WTC11 (cell line): ENCODE measurements at regions not wholly inside any gene's neighbourhood (a gene's known extent, or its start where the extent isn't known, plus 50 kb on each side); places are given as distances from the start of the nearest gene placed in this dataset.

ENCODE experiments used
- ATAC-seq: fragments of 200-7000 bp; cut with Tn5 transposase; 2 replicates; pipeline ENCODE4 v1.10.0; 2021; ENCODE audit warnings: mild to moderate bottlenecking, moderate library complexity
- CTCF ChIA-PET: fragments of 300-600 bp; sonication (Branson Sonifier 250); formaldehyde crosslinking; loops from one replicate; lab custom pipeline; 2021; ENCODE audit warnings: antibody characterized with exemption; lab: Charles Lee
- POLR2A ChIA-PET: fragments of 350-600 bp; sonication (Branson Sonifier 250); formaldehyde crosslinking; loops from one replicate; lab custom pipeline; 2021; ENCODE audit warnings: antibody characterized with exemption; lab: Charles Lee
- DNase-seq: peaks from one replicate; pipeline ENCODE4 v3.0.0; 2021; ENCODE audit warnings: low spot score
- H3K27ac Mint-ChIP-seq: 2 replicates; pipeline ENCODE4 v1.8.0; 2021; ENCODE audit warnings: mixed read lengths
- H3K27me3 Mint-ChIP-seq: 2 replicates; pipeline ENCODE4 v1.8.0; 2021; ENCODE audit warnings: low read depth, mild to moderate bottlenecking, moderate library complexity, mixed read lengths
- H3K36me3 Mint-ChIP-seq: 2 replicates; pipeline ENCODE4 v1.8.0; 2021; ENCODE audit warnings: mixed read lengths
- H3K4me1 Mint-ChIP-seq: 2 replicates; pipeline ENCODE4 v1.8.0; 2022; ENCODE audit warnings: mixed read lengths
- H3K4me3 Mint-ChIP-seq: 2 replicates; pipeline ENCODE4 v1.8.0; 2021; ENCODE audit warnings: mild to moderate bottlenecking, moderate library complexity, mixed read lengths
- H3K9me3 Mint-ChIP-seq: 2 replicates; pipeline ENCODE4 v1.8.0; 2021; ENCODE audit warnings: mixed read lengths
- ATF1 ChIP-seq: sonication (generic); formaldehyde crosslinking; IDR thresholded peaks from 2 replicates; pipeline ENCODE4 v1.8.1; 2023; ENCODE audit warnings: mild to moderate bottlenecking, moderate library complexity, missing genetic modification reagents
- ATF6 ChIP-seq: sonication (generic); formaldehyde crosslinking; IDR thresholded peaks from 2 replicates; pipeline ENCODE4 v1.8.1; 2023; ENCODE audit warnings: mild to moderate bottlenecking, missing genetic modification reagents
- ESRRA ChIP-seq: sonication (generic); formaldehyde crosslinking; IDR thresholded peaks from 2 replicates; pipeline ENCODE4 v1.8.1; 2022; ENCODE audit warnings: mild to moderate bottlenecking, missing genetic modification reagents, borderline replicate concordance
- FOXJ3 ChIP-seq: sonication (generic); formaldehyde crosslinking; IDR thresholded peaks from 2 replicates; pipeline ENCODE4 v1.9.0; 2021; ENCODE audit warnings: missing genetic modification reagents, mild to moderate bottlenecking, borderline replicate concordance
- FOXP1 ChIP-seq: sonication (generic); formaldehyde crosslinking; IDR thresholded peaks from 2 replicates; pipeline ENCODE4 v1.8.0; 2022; ENCODE audit warnings: missing genetic modification reagents, mild to moderate bottlenecking, moderate library complexity, borderline replicate concordance
- FOXP4 ChIP-seq: sonication (generic); formaldehyde crosslinking; IDR thresholded peaks from 2 replicates; pipeline ENCODE4 v1.8.0; 2022; ENCODE audit warnings: mild to moderate bottlenecking, missing genetic modification reagents
- GRHL2 ChIP-seq: fragments of 250-450 bp; sonication (Bioruptor Pico); IDR thresholded peaks from 2 replicates; pipeline ENCODE4 v1.8.0; 2022; ENCODE audit warnings: mild to moderate bottlenecking, moderate library complexity; ENCODE audit not compliant: insufficient replicate concordance, severe bottlenecking
- HMGA2 ChIP-seq: fragments of 250-450 bp; sonication (Bioruptor Pico); IDR thresholded peaks from 2 replicates; pipeline ENCODE4 v1.4.0; 2021; ENCODE audit warnings: mild to moderate bottlenecking, moderate library complexity
- IRF2 ChIP-seq: sonication (generic); formaldehyde crosslinking; IDR thresholded peaks from 2 replicates; pipeline ENCODE4 v1.8.0; 2022; ENCODE audit warnings: low read depth, missing genetic modification reagents, borderline replicate concordance
- MYBL2 ChIP-seq: sonication (generic); formaldehyde crosslinking; IDR thresholded peaks from 2 replicates; pipeline ENCODE4 v1.8.1; 2023; ENCODE audit warnings: mild to moderate bottlenecking, moderate library complexity, missing genetic modification reagents
- NFATC4 ChIP-seq: fragments of 250-450 bp; sonication (Bioruptor Pico); IDR thresholded peaks from 2 replicates; pipeline ENCODE4 v1.9.0; 2021; ENCODE audit warnings: mild to moderate bottlenecking
- OVOL2 ChIP-seq: fragments of 250-450 bp; sonication (Bioruptor Pico); IDR thresholded peaks from 2 replicates; pipeline ENCODE4 v1.9.0; 2021; ENCODE audit warnings: mild to moderate bottlenecking, borderline replicate concordance
- RORB ChIP-seq: fragments of 250-450 bp; sonication (Bioruptor Pico); IDR thresholded peaks from 2 replicates; pipeline ENCODE4 v1.9.0; 2021; ENCODE audit warnings: mild to moderate bottlenecking
- SMAD3 ChIP-seq: sonication (generic); formaldehyde crosslinking; IDR thresholded peaks from 2 replicates; pipeline ENCODE4 v1.8.0; 2022; ENCODE audit warnings: missing genetic modification reagents, mild to moderate bottlenecking, borderline replicate concordance
- SMAD4 ChIP-seq: sonication (generic); formaldehyde crosslinking; IDR thresholded peaks from 2 replicates; pipeline ENCODE4 v1.8.0; 2022; ENCODE audit warnings: mild to moderate bottlenecking, missing genetic modification reagents
- SOX15 ChIP-seq: fragments of 250-450 bp; sonication (Bioruptor Pico); IDR thresholded peaks from 2 replicates; pipeline ENCODE4 v1.9.0; 2021; ENCODE audit warnings: mild to moderate bottlenecking
- USF2 ChIP-seq: sonication (generic); formaldehyde crosslinking; IDR thresholded peaks from 2 replicates; pipeline ENCODE4 v1.8.1; 2023; ENCODE audit warnings: mild to moderate bottlenecking, missing genetic modification reagents, moderate library complexity
- ZNF121 ChIP-seq: sonication (generic); formaldehyde crosslinking; IDR thresholded peaks from 2 replicates; pipeline ENCODE4 v1.8.0; 2023; ENCODE audit warnings: missing genetic modification reagents
- ZNF219 ChIP-seq: sonication (generic); formaldehyde crosslinking; IDR thresholded peaks from 2 replicates; pipeline ENCODE4 v1.8.0; 2023; ENCODE audit warnings: missing genetic modification reagents, mild to moderate bottlenecking, borderline replicate concordance
- ZNF263 ChIP-seq: sonication (generic); formaldehyde crosslinking; IDR thresholded peaks from 2 replicates; pipeline ENCODE4 v1.8.1; 2022; ENCODE audit warnings: low read depth, mild to moderate bottlenecking, moderate library complexity, missing genetic modification reagents
- ZNF396 ChIP-seq: fragments of 250-450 bp; sonication (Bioruptor Pico); IDR thresholded peaks from 2 replicates; pipeline ENCODE4 v1.8.0; 2021; ENCODE audit warnings: mild to moderate bottlenecking, moderate library complexity, borderline replicate concordance
- ZNF512 ChIP-seq: sonication (generic); formaldehyde crosslinking; IDR thresholded peaks from 2 replicates; pipeline ENCODE4 v1.8.1; 2022; ENCODE audit warnings: missing genetic modification reagents, borderline replicate concordance
- ZSCAN18 ChIP-seq: fragments of 250-450 bp; sonication (Bioruptor Pico); IDR thresholded peaks from 2 replicates; pipeline ENCODE4 v2.1.2; 2022; ENCODE audit warnings: mild to moderate bottlenecking, moderate library complexity

- no peaks in the 10 kb centered on the region for H3K27me3 Mint-ChIP-seq
- no peaks in the 10 kb centered on the region for H3K4me1 Mint-ChIP-seq
- ATAC-seq: no peak
- H3K36me3 Mint-ChIP-seq: no peaks in the 10 kb centered on the region
- no peak overlapping the region for H3K27ac Mint-ChIP-seq
- TF ChIP-seq NFATC4 (CRISPR knock-in tag) (no peak), FOXP4 (CRISPR knock-in tag) (no peak), ZNF512 (no peak), SMAD4 (CRISPR knock-in tag) (no peak), SMAD3 (CRISPR knock-in tag) (no peak), SOX15 (no peak), ZNF219 (CRISPR knock-in tag) (no peak), ATF6 (CRISPR knock-in tag) (no peak)
- ChIA-PET POLR2A (no interaction called here), CTCF (no interaction called here)
- H3K9me3 Mint-ChIP-seq: no peaks in the 10 kb centered on the region
- no peak overlapping the region for H3K4me3 Mint-ChIP-seq
- DNase-seq: no peak
These were observed 211.9 kb downstream of the DCAF12L2 start for GRCh38 chrX:125954236-125954635.

- no peak overlapping the region for H3K27ac Mint-ChIP-seq
- H3K4me3 Mint-ChIP-seq: no peak overlapping the region
- POLR2A ChIA-PET: no interaction called here
- H3K27me3 Mint-ChIP-seq: no peaks in the 10 kb centered on the region
- no peaks in the 10 kb centered on the region for H3K9me3 Mint-ChIP-seq
- no peak for ATAC-seq
- TF ChIP-seq ESRRA (no peak), ZSCAN18 (no peak), RORB (CRISPR knock-in tag) (no peak)
- TF ChIP-seq, all 79 proteins: peak for 0
- Mint-ChIP-seq H3K36me3 (no peaks in the 10 kb centered on the region), H3K4me1 (no peaks in the 10 kb centered on the region)
- DNase-seq: no peak
- CTCF ChIA-PET: no interaction called here
These were observed 188.2 kb downstream of the DCAF12L2 start for GRCh38 chrX:125977851-125978250.

- ChIA-PET POLR2A (no interaction called here), CTCF (interaction anchor here (0.7 to 1.1 kb wide), 2 partner anchors 47 to 140 kb away, joined by 3 to 5 read pairs; no protein-coding TSS in a partner anchor)
- DNase-seq (no peak), ATAC-seq (peak; percentile 65)
- H3K27me3 Mint-ChIP-seq: no peaks in the 10 kb centered on the region
- no peaks in the 10 kb centered on the region for H3K36me3 Mint-ChIP-seq
- H3K27ac Mint-ChIP-seq: no peak overlapping the region
- H3K4me3 Mint-ChIP-seq: no peak overlapping the region
- peaks cover 6% of the 10 kb centered on the region for H3K4me1 Mint-ChIP-seq
- H3K9me3 Mint-ChIP-seq: no peaks in the 10 kb centered on the region
- TF ChIP-seq MYBL2 (CRISPR knock-in tag) (no peak), ZNF263 (CRISPR knock-in tag) (no peak), HMGA2 (CRISPR knock-in tag) (no peak), USF2 (CRISPR knock-in tag) (no peak), ATF1 (no peak), FOXJ3 (no peak), OVOL2 (CRISPR knock-in tag) (no peak), ZNF396 (no peak), ATF6 (CRISPR knock-in tag) (no peak), ZNF121 (CRISPR knock-in tag) (no peak), FOXP1 (CRISPR knock-in tag) (no peak), IRF2 (CRISPR knock-in tag) (no peak), GRHL2 (CRISPR knock-in tag) (no peak)
These were observed 167.7 kb downstream of the DCAF12L2 start for GRCh38 chrX:125998432-125998831.
